ENCODE measurements at regions not wholly inside any gene's neighbourhood (a gene's known extent, or its start where the extent isn't known, plus 50 kb on each side); places are given as distances from the start of the nearest gene placed in this dataset.

GRCh38 chr15:95091444-95091843 lies 860.1 kb downstream of the MCTP2 start:
- FAIRE-seq = no peak

- no peak for FAIRE-seq
These were observed 863.9 kb downstream of the MCTP2 start for GRCh38 chr15:95095250-95095649.

- no peak for FAIRE-seq
These were observed 865.3 kb downstream of the MCTP2 start for GRCh38 chr15:95096651-95097050.

DNA sequence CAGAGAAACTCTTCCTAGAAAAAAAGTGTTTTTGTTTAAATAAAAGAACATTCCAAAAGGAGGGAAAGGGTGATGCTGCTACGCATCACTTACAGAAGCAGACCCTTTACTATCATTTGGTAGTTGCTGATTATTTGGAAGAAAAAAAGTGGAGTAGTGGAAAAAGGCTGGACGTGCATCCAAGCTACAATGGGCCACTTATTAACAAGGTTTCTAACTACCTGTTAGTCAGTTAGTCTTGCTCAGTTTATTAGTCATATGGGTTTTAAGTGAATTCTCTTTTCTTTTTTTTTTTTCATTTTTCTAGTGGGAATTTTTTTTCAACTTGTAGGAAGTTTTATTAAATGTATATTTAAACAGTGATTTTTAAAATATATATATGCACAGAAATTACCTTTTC lies 866.0 kb downstream of the MCTP2 start:
- no peak for FAIRE-seq

GRCh38 chr15:95105229-95105628 lies 873.9 kb downstream of the MCTP2 start:
- no peak for FAIRE-seq

- no peak for FAIRE-seq
These were observed 875.4 kb downstream of the MCTP2 start for GRCh38 chr15:95106801-95107200.

DNA sequence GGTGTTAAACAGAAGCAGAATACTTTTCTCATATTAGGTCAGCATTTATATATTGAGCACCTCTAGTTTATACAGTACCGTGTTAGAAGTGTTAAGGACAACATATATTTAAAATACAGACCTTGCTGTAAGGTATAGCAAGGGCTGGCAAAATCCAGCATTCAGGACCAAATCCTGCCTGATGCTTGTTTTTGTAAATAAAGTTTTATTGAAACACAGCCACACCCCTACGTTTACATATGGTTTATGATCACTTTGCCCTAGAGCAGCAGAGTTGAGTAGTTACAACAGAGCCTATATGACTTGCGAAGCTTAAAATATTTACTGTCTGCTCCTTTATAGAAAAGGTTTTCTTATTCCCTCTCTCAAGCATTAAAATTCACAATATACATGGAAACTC lies 877.3 kb downstream of the MCTP2 start:
- FAIRE-seq = no peak

- no peak for FAIRE-seq
These were observed 880.6 kb downstream of the MCTP2 start for GRCh38 chr15:95111969-95112368.

- no peak for FAIRE-seq
These were observed 881.7 kb downstream of the MCTP2 start for GRCh38 chr15:95113041-95113440.

DNA sequence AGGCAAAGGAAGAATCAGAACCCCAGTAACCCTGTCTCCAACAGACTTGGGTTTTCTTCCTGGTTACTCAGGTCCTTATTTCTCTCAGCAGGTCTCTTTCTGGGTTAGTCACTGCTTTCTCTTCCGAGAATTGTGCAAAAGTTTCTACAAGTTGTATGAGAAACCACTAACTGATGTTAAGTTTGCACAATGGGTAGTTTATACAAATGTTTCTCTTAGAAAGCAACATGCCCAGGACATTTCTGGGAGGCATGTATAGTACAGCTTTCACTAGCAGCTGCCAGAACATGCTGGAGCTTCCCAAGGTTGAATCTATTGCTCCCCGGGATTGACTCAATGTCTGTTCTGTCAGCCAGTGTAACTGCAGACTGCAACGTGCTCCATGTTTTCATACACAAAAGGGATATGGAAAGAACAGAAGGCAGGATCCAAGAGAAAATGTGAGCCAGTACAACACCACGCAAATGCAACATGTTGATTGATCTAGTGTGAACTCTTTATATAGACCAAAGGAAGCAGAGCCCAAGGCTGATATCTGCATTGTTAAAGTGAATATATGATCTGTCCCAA lies 887.8 kb downstream of the MCTP2 start:
- FAIRE-seq = no peak

- no peak for FAIRE-seq
These were observed 889.2 kb downstream of the MCTP2 start for GRCh38 chr15:95120595-95120994.

DNA sequence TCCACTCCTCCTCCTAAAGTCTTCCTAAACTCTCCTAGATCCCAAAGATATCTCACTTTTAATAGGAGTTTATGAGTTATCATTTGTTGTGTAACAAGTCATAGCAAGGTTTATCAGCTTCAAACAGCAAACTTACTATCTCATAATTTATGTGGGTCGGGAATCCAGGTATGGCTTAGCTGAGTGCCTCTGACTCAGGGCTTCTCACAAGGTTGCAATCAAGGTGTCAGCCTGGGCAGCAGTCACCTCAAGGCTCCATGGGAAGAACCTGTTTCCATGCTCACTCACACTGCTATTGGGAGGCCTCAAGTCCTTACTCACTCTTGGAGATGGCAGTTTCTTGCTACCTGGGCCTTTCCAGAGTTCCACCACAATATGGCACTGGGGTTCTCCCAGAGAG lies 889.8 kb downstream of the MCTP2 start:
- no peak for FAIRE-seq

GRCh38 chr15:95125803-95126202 lies 894.4 kb downstream of the MCTP2 start:
- no peak for FAIRE-seq

DNA sequence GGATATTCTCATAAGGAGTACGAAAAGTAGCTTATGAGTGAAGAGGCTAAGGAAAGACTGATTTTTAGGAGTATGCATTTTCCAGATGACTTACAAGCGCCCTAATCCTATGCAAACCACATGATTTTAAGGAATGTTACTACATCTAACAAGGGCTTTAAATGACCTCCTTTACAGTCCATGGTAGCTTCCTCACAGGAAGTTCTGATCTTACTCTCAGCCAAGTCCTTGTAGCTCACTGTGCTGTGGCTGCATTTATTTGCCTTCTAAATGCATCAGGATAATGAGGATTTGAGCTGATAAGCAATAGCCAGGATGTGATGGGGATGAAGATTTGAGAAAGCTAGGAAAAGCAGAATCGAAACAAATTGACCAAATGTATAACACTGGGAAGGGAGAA lies 896.0 kb downstream of the MCTP2 start:
- FAIRE-seq = no peak

GRCh38 chr15:95129574-95129973 lies 898.2 kb downstream of the MCTP2 start:
- no peak for FAIRE-seq

GRCh38 chr15:95131131-95131556 lies 899.8 kb downstream of the MCTP2 start:
- no peak for FAIRE-seq

DNA sequence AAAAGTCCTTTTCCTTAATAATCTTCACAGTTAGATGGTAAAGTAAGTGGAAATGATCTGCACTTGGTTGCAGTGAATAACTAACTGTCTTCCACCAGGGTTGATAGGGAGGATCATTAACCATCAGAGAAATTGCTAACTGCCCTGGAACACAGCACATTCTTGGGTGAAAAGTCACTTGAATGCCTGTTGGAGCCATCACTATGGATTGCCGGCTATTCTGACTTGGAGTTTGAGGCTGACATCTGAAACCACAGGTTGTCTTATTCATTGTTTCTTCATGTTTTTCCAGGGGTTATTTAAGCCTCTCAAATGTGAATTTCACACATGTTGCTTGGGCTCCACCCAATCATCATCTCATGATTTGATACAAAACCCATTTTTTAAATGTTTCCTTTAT lies 901.4 kb downstream of the MCTP2 start:
- FAIRE-seq = no peak

GRCh38 chr15:95134431-95135110 lies 903.2 kb downstream of the MCTP2 start:
- FAIRE-seq = no peak

GRCh38 chr15:95138604-95139270 lies 907.4 kb downstream of the MCTP2 start:
- no peak for FAIRE-seq

- no peak for FAIRE-seq
These were observed 910.1 kb downstream of the MCTP2 start for GRCh38 chr15:95141486-95141885.

GRCh38 chr15:95142531-95142930 lies 911.2 kb downstream of the MCTP2 start:
- no peak for FAIRE-seq

- FAIRE-seq = no peak
These were observed 915.1 kb downstream of the MCTP2 start for GRCh38 chr15:95146481-95146880.

DNA sequence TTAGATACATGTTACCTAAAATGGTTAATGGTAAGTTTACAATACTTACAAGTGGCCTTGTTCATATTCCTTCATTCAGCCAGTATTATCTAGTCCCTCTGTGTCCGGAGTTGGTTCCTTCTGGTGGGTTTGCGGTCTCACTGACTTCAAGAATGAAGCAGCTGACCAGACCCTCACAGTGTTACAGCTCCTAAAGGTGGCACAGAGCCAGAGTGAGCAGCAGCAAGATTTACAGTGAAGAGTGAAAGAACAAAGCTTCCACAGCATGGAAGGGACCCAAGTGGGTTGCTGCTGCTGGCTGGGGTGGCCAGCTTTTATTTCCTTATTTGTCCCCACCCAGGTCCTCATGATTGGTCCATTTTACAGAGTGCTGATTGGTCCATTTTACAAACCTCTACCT lies 916.8 kb downstream of the MCTP2 start:
- no peak for FAIRE-seq

GRCh38 chr15:95149036-95149435 lies 917.7 kb downstream of the MCTP2 start:
- FAIRE-seq = no peak

- no peak for FAIRE-seq
These were observed 918.4 kb downstream of the MCTP2 start for GRCh38 chr15:95149771-95150170.

All from islet of Langerhans (tissue), 1 donor.